ENCODE measurements at regions not wholly inside any gene's neighbourhood (a gene's known extent, or its start where the extent isn't known, plus 50 kb on each side); places are given as distances from the start of the nearest gene placed in this dataset.

GRCh38 chrX:110987292-110987691 lies 108.7 kb upstream of the PAK3 start:
- Histone ChIP-seq H3K27me3 (peaks cover 0 to 82% (median 0%) of the 10 kb centered on the region in 7 donors), H3K9me3 (no peaks in the 10 kb centered on the region), H3K4me1 (no peaks in the 10 kb centered on the region), H3K27ac (no peak overlapping the region), H3K36me3 (no peaks in the 10 kb centered on the region), H3K4me3 (no peak overlapping the region)
- ATAC-seq (no peak), DNase-seq (no peak)
- 17 to 26% methylated on average over 3 of the region's 3 CpGs for WGBS, 2 donors
- TF ChIP-seq CTCF (IDR thresholded peaks at IDR 0.05): no peak
- intact Hi-C loops (cut with DNase I): no loop called here

DNA sequence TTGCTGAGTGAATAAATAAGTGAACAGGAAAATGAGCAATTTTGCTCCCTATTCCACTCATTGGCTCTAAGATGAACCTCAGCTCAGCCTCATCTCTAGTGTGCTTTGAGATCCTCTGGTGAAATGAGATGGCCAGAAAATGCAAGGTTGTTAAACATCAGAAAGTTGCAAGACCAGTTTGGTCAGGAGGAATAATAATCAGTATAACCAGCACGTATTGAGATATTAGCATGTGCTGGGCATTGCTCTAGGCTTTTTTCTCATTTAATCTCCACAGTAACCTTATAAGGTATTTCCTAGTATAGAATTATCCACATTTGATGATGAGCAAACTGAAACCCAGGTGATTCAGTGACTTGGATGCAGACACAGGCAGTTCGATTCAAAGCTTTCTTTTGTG lies 110.5 kb upstream of the PAK3 start:
- H3K4me3 ChIP-seq: no peak overlapping the region
- no peaks in the 10 kb centered on the region for H3K4me1 ChIP-seq
- TF ChIP-seq CTCF (IDR thresholded peaks at IDR 0.05): no peak
- H3K36me3 ChIP-seq: no peaks in the 10 kb centered on the region
- H3K27ac ChIP-seq: no peak overlapping the region
- ATAC-seq (no peak), DNase-seq (no peak)
- H3K27me3 ChIP-seq: peaks cover 0 to 78% (median 0%) of the 10 kb centered on the region in 7 donors
- 34 to 39% methylated on average over 2 of the region's 2 CpGs for WGBS, 2 donors
- no peaks in the 10 kb centered on the region for H3K9me3 ChIP-seq
- intact Hi-C loops (cut with DNase I): no loop called here

GRCh38 chrX:110983024-110983423 lies 113.0 kb upstream of the PAK3 start:
- peaks cover 0 to 60% (median 0%) of the 10 kb centered on the region in 7 donors for H3K27me3 ChIP-seq
- TF ChIP-seq CTCF (IDR thresholded peaks at IDR 0.05): no peak
- no peaks in the 10 kb centered on the region for H3K36me3 ChIP-seq
- no peak for ATAC-seq
- H3K9me3 ChIP-seq: no peaks in the 10 kb centered on the region
- H3K4me3 ChIP-seq: no peak overlapping the region
- H3K4me1 ChIP-seq: no peaks in the 10 kb centered on the region
- H3K27ac ChIP-seq: no peak overlapping the region
- no peak for DNase-seq
- WGBS, 2 donors: 46 to 53% methylated on average over 2 of the region's 2 CpGs
- intact Hi-C loops (cut with DNase I): no loop called here

- Histone ChIP-seq H3K9me3 (no peaks in the 10 kb centered on the region), H3K27me3 (peaks cover 0 to 52% (median 0%) of the 10 kb centered on the region in 7 donors), H3K36me3 (no peaks in the 10 kb centered on the region), H3K4me1 (no peaks in the 10 kb centered on the region), H3K27ac (no peak overlapping the region), H3K4me3 (no peak overlapping the region)
- ATAC-seq (no peak), DNase-seq (no peak)
- 84 to 93% methylated on average over 1 of the region's 1 CpG for WGBS, 2 donors
- intact Hi-C loops (cut with DNase I): no loop called here
- no peak for TF ChIP-seq CTCF (IDR thresholded peaks at IDR 0.05)
Measured at GRCh38 chrX:110966839-110967238, 129.2 kb upstream of the PAK3 start.

DNA sequence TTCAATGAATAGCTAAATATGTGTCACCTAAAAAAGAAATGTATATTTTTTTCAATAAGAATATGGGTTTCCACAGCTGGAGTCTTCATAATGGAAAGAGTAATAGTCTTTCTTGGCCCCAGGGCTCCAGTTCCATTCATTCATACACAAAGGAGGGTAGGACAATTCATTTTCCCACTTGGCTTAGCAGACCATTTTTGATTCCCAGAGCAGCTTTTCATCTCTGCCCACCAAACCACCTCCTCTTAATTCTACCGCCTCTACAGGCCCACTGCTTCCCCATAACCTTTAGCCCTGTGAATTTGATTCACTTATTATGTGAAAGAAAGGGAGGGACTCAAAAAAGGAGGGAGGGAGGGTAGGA lies 129.9 kb upstream of the PAK3 start:
- H3K27ac ChIP-seq: no peak overlapping the region

More for the DNA sequence above, 129.9 kb upstream of the PAK3 start:
- Histone ChIP-seq H3K36me3 (no peaks in the 10 kb centered on the region), H3K4me1 (no peaks in the 10 kb centered on the region), H3K9me3 (no peaks in the 10 kb centered on the region), H3K4me3 (no peak overlapping the region), H3K27me3 (peaks cover 0 to 52% (median 0%) of the 10 kb centered on the region in 7 donors)
- intact Hi-C loops (cut with DNase I): no loop called here
- WGBS, 2 donors: 85 to 88% methylated on average over 1 of the region's 1 CpG
- DNase-seq (no peak), ATAC-seq (no peak)
- no peak for TF ChIP-seq CTCF (IDR thresholded peaks at IDR 0.05)
